ENCODE measurements at regions not wholly inside any gene's neighbourhood (a gene's known extent, or its start where the extent isn't known, plus 50 kb on each side); places are given as distances from the start of the nearest gene placed in this dataset.

GRCh38 chr5:68134669-68135313 is 80.8 kb upstream of the PIK3R1 start:
- TF ChIP-seq, protein P1, sequence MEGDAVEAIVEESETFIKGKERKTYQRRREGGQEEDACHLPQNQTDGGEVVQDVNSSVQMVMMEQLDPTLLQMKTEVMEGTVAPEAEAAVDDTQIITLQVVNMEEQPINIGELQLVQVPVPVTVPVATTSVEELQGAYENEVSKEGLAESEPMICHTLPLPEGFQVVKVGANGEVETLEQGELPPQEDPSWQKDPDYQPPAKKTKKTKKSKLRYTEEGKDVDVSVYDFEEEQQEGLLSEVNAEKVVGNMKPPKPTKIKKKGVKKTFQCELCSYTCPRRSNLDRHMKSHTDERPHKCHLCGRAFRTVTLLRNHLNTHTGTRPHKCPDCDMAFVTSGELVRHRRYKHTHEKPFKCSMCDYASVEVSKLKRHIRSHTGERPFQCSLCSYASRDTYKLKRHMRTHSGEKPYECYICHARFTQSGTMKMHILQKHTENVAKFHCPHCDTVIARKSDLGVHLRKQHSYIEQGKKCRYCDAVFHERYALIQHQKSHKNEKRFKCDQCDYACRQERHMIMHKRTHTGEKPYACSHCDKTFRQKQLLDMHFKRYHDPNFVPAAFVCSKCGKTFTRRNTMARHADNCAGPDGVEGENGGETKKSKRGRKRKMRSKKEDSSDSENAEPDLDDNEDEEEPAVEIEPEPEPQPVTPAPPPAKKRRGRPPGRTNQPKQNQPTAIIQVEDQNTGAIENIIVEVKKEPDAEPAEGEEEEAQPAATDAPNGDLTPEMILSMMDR (IDR thresholded peaks at IDR 0.05; ENCODE audit: insufficient read depth, low read length): no peak
- no peak for DNase-seq (ENCODE audit: low read depth)
- no peak overlapping the region for H3K4me3 ChIP-seq (ENCODE audit: low read depth, low read length)

GRCh38 chr5:68134033-68134668 is 81.4 kb upstream of the PIK3R1 start:
- TF ChIP-seq, protein P1 (IDR thresholded peaks at IDR 0.05; ENCODE audit: insufficient read depth, low read length): no peak
- no peak for DNase-seq (ENCODE audit: low read depth)

DNA sequence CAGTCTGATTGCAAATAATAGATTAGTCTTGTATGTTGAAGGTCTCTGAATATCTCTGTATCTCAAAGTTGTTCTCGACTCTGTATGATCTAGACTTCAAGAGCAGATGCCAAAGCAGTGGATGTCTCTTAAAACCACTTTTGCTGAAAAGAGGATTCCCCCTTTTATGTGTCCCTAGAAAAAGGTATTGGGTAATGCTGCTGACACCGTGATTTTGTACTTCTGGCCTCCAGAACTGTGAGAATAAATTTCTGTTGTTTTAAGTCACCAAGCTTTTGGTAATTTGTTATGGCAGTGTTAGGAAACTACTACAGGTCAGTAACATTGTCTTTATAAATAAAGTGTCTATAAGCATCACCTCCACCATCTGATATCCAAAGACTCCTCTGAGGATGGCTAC is 85.3 kb upstream of the PIK3R1 start:
- DNase-seq (ENCODE audit: low read depth): no peak
- TF ChIP-seq, protein P1 (IDR thresholded peaks at IDR 0.05; ENCODE audit: insufficient read depth, low read length): no peak

More at GRCh38 chr5:68134033-68134668, 81.4 kb upstream of the PIK3R1 start:
- H3K4me3 ChIP-seq (ENCODE audit: low read depth, low read length): no peak overlapping the region

DNA sequence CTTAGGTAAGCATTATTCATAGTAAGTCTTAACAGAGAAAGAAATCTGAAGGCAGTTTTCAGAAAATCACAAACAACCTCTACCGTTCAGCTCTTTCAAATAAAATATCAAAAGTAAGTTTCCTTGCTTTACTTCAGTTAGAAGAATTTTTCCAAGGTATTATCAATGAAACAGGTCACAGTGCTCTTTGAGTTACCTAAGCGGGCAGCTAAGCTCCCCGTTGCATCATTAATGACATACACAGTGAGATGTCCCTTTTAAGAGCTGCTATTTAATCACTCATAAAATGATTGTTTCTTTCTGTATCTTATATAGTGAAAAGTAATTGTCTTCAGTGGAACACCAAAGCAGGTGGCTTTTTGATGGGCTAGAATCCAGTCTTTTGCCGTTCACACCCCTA is 86.2 kb upstream of the PIK3R1 start:
- no peak overlapping the region for H3K4me3 ChIP-seq (ENCODE audit: low read depth, low read length)
- DNase-seq (ENCODE audit: low read depth): no peak
- TF ChIP-seq, protein P1 (IDR thresholded peaks at IDR 0.05; ENCODE audit: insufficient read depth, low read length): no peak

More for the DNA sequence above, 85.3 kb upstream of the PIK3R1 start:
- H3K4me3 ChIP-seq (ENCODE audit: low read depth, low read length): no peak overlapping the region

- TF ChIP-seq, protein P1 (IDR thresholded peaks at IDR 0.05; ENCODE audit: insufficient read depth, low read length): no peak
- no peak for DNase-seq (ENCODE audit: low read depth)
- no peak overlapping the region for H3K4me3 ChIP-seq (ENCODE audit: low read depth, low read length)
Observed at GRCh38 chr5:68126886-68127285, 88.7 kb upstream of the PIK3R1 start.

- TF ChIP-seq, protein P1 (IDR thresholded peaks at IDR 0.05; ENCODE audit: insufficient read depth, low read length): no peak
- H3K4me3 ChIP-seq (ENCODE audit: low read depth, low read length): no peak overlapping the region
- DNase-seq (ENCODE audit: low read depth): no peak
Observed at GRCh38 chr5:68122439-68123328, 92.9 kb upstream of the PIK3R1 start.

Measured in fibroblast of the aortic adventitia (primary cell).